Osteocyte (in vitro differentiated cells): ENCODE measurements at regions not wholly inside any gene's neighbourhood (a gene's known extent, or its start where the extent isn't known, plus 50 kb on each side); places are given as distances from the start of the nearest gene placed in this dataset.
"Not testable (repeated sequence)": the region's sequence is repeated elsewhere in the genome, so short reads cannot be mapped to it uniquely, and the experiment has no call there.

Source experiments
- DNase-seq: peaks from one replicate; pipeline ENCODE4 v3.0.0; 2021; ENCODE audit warnings: mixed read lengths; ENCODE audit not compliant: unreplicated experiment; ENCODE audit errors: extremely low spot score
- H3K27ac Mint-ChIP-seq: one replicate; pipeline ENCODE4 v1.8.0; 2021; ENCODE audit warnings: mild to moderate bottlenecking, mixed read lengths; ENCODE audit not compliant: unreplicated experiment
- H3K27me3 Mint-ChIP-seq: one replicate; pipeline ENCODE4 v1.8.0; 2021; ENCODE audit warnings: mixed read lengths; ENCODE audit not compliant: unreplicated experiment
- H3K36me3 Mint-ChIP-seq: one replicate; pipeline ENCODE4 v1.8.0; 2021; ENCODE audit warnings: mixed read lengths; ENCODE audit not compliant: unreplicated experiment
- H3K4me1 Mint-ChIP-seq: one replicate; pipeline ENCODE4 v1.8.0; 2021; ENCODE audit warnings: mixed read lengths; ENCODE audit not compliant: unreplicated experiment
- H3K4me3 Mint-ChIP-seq: one replicate; pipeline ENCODE4 v1.8.0; 2021; ENCODE audit warnings: mild to moderate bottlenecking, moderate library complexity, mixed read lengths; ENCODE audit not compliant: unreplicated experiment
- H3K9me3 Mint-ChIP-seq: one replicate; pipeline ENCODE4 v1.8.0; 2021; ENCODE audit warnings: mixed read lengths; ENCODE audit not compliant: unreplicated experiment
- TF ChIP-seq, protein P1 (sequence below): fragments of 200-600 bp; sonication (generic); IDR thresholded peaks from 2 replicates; pipeline ENCODE4 v1.5.0; 2021; ENCODE audit warnings: antibody characterized with exemption, mild to moderate bottlenecking, moderate library complexity

DNA sequence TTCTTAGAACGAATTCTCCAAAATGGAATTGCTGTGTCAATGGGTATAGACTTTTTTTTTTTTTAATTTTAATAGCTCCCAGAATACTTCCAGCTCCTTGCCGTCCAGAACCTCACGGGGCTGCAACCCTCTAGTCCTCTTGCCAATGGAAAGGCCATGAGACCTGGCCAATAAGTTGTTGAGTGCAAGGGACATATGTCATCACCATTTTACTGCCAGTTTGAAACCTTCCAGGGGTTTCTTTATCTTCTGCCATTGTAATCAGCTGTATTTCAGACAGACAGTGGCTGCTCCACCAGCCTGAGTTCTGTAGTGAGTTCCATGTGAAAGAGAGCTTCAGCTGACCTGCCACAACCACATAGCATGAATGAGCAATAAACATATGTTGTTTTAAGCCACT is 95.0 kb upstream of the PTPRG start:
- Mint-ChIP-seq H3K27me3 (peaks cover 13% of the 10 kb centered on the region), H3K4me3 (no peak overlapping the region), H3K4me1 (no peaks in the 10 kb centered on the region), H3K9me3 (no peaks in the 10 kb centered on the region), H3K36me3 (no peaks in the 10 kb centered on the region), H3K27ac (no peak overlapping the region)
- TF ChIP-seq, protein P1, sequence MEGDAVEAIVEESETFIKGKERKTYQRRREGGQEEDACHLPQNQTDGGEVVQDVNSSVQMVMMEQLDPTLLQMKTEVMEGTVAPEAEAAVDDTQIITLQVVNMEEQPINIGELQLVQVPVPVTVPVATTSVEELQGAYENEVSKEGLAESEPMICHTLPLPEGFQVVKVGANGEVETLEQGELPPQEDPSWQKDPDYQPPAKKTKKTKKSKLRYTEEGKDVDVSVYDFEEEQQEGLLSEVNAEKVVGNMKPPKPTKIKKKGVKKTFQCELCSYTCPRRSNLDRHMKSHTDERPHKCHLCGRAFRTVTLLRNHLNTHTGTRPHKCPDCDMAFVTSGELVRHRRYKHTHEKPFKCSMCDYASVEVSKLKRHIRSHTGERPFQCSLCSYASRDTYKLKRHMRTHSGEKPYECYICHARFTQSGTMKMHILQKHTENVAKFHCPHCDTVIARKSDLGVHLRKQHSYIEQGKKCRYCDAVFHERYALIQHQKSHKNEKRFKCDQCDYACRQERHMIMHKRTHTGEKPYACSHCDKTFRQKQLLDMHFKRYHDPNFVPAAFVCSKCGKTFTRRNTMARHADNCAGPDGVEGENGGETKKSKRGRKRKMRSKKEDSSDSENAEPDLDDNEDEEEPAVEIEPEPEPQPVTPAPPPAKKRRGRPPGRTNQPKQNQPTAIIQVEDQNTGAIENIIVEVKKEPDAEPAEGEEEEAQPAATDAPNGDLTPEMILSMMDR = no peak
- DNase-seq = no peak

GRCh38 chr3:61483997-61484396 is 77.4 kb upstream of the PTPRG start:
- no peak overlapping the region for H3K27ac Mint-ChIP-seq

DNA sequence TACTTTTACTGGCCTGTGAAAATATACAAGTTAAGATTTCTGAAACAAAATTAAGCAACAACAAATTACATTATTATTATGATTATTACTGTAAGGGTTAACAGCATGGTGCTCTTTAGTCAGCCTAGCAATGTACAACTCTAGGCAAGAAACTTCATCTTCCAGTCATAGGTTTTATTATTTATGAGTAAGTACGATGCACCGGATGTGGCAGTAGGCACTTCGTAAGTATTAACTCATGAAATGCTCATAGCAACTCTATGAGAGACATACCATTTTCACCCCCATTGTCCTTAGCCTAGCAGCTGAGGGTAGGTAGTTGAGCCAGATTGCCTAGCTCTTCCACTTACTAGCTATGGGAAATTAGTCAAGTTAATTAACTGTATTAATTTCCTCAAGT is 68.0 kb upstream of the PTPRG start:
- Mint-ChIP-seq H3K27me3 (peaks cover 9% of the 10 kb centered on the region), H3K36me3 (no peaks in the 10 kb centered on the region), H3K4me1 (no peaks in the 10 kb centered on the region), H3K27ac (no peak overlapping the region), H3K9me3 (peaks cover 3% of the 10 kb centered on the region), H3K4me3 (no peak overlapping the region)
- no peak for DNase-seq
- TF ChIP-seq, protein P1 = no peak

More at GRCh38 chr3:61483997-61484396, 77.4 kb upstream of the PTPRG start:
- H3K9me3 Mint-ChIP-seq = no peaks in the 10 kb centered on the region
- H3K4me1 Mint-ChIP-seq = no peaks in the 10 kb centered on the region
- no peak overlapping the region for H3K4me3 Mint-ChIP-seq
- TF ChIP-seq, protein P1 = no peak
- no peak for DNase-seq
- peaks cover 20% of the 10 kb centered on the region for H3K27me3 Mint-ChIP-seq
- H3K36me3 Mint-ChIP-seq = no peaks in the 10 kb centered on the region

DNA sequence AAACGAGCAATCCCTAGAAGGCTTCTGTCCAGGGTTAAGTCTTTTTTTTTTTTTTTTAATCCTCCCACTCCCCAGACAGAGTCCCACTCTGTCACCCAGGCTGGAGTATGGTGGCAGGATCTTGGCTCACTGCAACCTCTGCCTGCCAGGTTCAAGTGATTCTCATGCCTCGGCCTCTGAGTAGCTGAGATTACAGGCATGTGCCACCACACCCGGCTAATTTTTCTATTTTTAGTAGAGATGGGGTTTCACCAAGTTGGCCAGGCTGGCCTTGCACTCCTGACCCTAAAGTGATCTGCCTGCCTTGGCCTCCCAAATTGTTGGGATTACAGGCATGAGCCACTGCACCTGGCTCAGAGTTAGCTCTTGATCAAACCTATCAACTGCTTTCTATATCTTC is 67.1 kb upstream of the PTPRG start:
- H3K27me3 Mint-ChIP-seq, H3K4me3 Mint-ChIP-seq, DNase-seq, H3K9me3 Mint-ChIP-seq, H3K4me1 Mint-ChIP-seq, H3K36me3 Mint-ChIP-seq, H3K27ac Mint-ChIP-seq: not testable (repeated sequence)

DNA sequence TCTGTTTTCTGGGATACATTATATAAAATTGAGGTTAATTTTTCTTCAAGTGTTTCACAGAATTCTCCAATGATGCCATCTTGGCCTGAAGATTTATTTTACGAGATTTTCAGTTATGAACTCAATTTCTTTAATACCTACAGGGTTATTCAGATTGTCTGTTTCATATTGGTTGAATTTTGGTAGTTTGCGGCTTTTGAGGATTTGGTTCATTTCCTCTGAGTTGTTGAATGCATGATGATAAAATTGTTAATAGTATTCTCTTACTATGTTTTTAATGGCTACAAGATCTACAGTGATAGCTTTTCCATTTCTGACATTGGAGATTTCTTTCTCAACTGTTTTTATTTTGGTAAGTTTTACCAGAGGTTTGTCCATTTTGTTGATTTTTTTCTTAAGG is 63.9 kb upstream of the PTPRG start:
- Mint-ChIP-seq H3K9me3 (peaks cover 9% of the 10 kb centered on the region), H3K27ac (no peak overlapping the region), H3K36me3 (no peaks in the 10 kb centered on the region), H3K27me3 (peaks cover 10% of the 10 kb centered on the region), H3K4me1 (no peaks in the 10 kb centered on the region), H3K4me3 (no peak overlapping the region)
- TF ChIP-seq, protein P1 = no peak
- no peak for DNase-seq

DNA sequence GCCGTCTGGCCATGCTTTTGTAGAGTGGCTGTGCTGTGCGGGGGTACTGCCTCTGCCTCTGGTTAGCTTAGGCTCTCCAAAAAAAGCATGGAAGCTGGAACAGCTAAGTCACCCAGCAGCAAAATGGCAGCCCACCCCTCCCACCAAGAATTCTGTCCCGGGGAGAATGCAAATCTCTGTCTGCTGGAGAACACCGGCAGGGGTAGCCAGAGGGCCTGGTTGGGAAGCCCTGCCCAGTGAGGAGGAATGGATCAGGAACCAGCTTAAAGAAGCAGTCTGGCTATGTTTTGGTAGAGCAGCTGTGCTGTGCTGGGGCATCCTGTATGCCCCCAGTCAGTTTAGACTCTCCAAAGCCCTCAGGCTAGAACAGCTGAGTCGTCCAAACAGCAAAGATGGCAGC is 56.2 kb upstream of the PTPRG start:
- Mint-ChIP-seq H3K27ac (no peak overlapping the region), H3K36me3 (no peaks in the 10 kb centered on the region), H3K9me3 (peaks cover 6% of the 10 kb centered on the region), H3K27me3 (peaks cover 5% of the 10 kb centered on the region), H3K4me3 (no peak overlapping the region), H3K4me1 (no peaks in the 10 kb centered on the region)
- no peak for DNase-seq
- TF ChIP-seq, protein P1 = no peak
